ENCODE measurements at regions not wholly inside any gene's neighbourhood (a gene's known extent, or its start where the extent isn't known, plus 50 kb on each side); places are given as distances from the start of the nearest gene placed in this dataset.
"Not testable (repeated sequence)": the region's sequence is repeated elsewhere in the genome, so short reads cannot be mapped to it uniquely, and the experiment has no call there.

- DNase-seq (ENCODE audit: low read depth), result no peak
These were observed 500.4 kb upstream of the ATP2B1 start for GRCh38 chr12:90209029-90209428.

- not testable (repeated sequence) for DNase-seq (ENCODE audit: low read depth)
These were observed 499.7 kb upstream of the ATP2B1 start for GRCh38 chr12:90208379-90208778.

GRCh38 chr12:90207799-90208198, 499.2 kb upstream of the ATP2B1 start:
- no peak for DNase-seq (ENCODE audit: low read depth)

- no peak for DNase-seq (ENCODE audit: low read depth)
These were observed 496.5 kb upstream of the ATP2B1 start for GRCh38 chr12:90205165-90205564.

GRCh38 chr12:90203556-90203955, 494.9 kb upstream of the ATP2B1 start:
- no peak for DNase-seq (ENCODE audit: low read depth)

GRCh38 chr12:90199006-90199405, 490.4 kb upstream of the ATP2B1 start:
- no peak for DNase-seq (ENCODE audit: low read depth)

- no peak for DNase-seq (ENCODE audit: low read depth)
These were observed 484.9 kb upstream of the ATP2B1 start for GRCh38 chr12:90193500-90193899.

- DNase-seq (ENCODE audit: low read depth), result no peak
These were observed 480.2 kb upstream of the ATP2B1 start for GRCh38 chr12:90188857-90189256.

- no peak for DNase-seq (ENCODE audit: low read depth)
These were observed 474.6 kb upstream of the ATP2B1 start for GRCh38 chr12:90183201-90183600.

GRCh38 chr12:90181216-90181615, 472.6 kb upstream of the ATP2B1 start:
- no peak for DNase-seq (ENCODE audit: low read depth)

- no peak for DNase-seq (ENCODE audit: low read depth)
These were observed 466.3 kb upstream of the ATP2B1 start for GRCh38 chr12:90174956-90175355.

GRCh38 chr12:90174198-90174510, 465.5 kb upstream of the ATP2B1 start:
- no peak for DNase-seq (ENCODE audit: low read depth)

GRCh38 chr12:90173499-90174197, 465.0 kb upstream of the ATP2B1 start:
- DNase-seq (ENCODE audit: low read depth), result no peak

- DNase-seq (ENCODE audit: low read depth), result no peak
These were observed 463.9 kb upstream of the ATP2B1 start for GRCh38 chr12:90172524-90172923.

GRCh38 chr12:90170740-90171139, 462.1 kb upstream of the ATP2B1 start:
- DNase-seq (ENCODE audit: low read depth), result no peak

GRCh38 chr12:90167518-90168208, 459.0 kb upstream of the ATP2B1 start:
- no peak for DNase-seq (ENCODE audit: low read depth)

- no peak for DNase-seq (ENCODE audit: low read depth)
These were observed 458.0 kb upstream of the ATP2B1 start for GRCh38 chr12:90166671-90167070.

GRCh38 chr12:90166012-90166411, 457.4 kb upstream of the ATP2B1 start:
- DNase-seq (ENCODE audit: low read depth), result no peak

- DNase-seq (ENCODE audit: low read depth), result peak; percentile 19
These were observed 455.3 kb upstream of the ATP2B1 start for GRCh38 chr12:90163975-90164374.

GRCh38 chr12:90153827-90154226, 445.2 kb upstream of the ATP2B1 start:
- no peak for DNase-seq (ENCODE audit: low read depth)

GRCh38 chr12:90152897-90153624, 444.4 kb upstream of the ATP2B1 start:
- peak; percentile 64 for DNase-seq (ENCODE audit: low read depth)

GRCh38 chr12:90151491-90152015, 442.9 kb upstream of the ATP2B1 start:
- DNase-seq (ENCODE audit: low read depth), result no peak

GRCh38 chr12:90149453-90149852, 440.8 kb upstream of the ATP2B1 start:
- DNase-seq (ENCODE audit: low read depth), result no peak

Measured in EH (cell line).